Occipital lobe (tissue), 1 donor: ENCODE measurements at regions not wholly inside any gene's neighbourhood (a gene's known extent, or its start where the extent isn't known, plus 50 kb on each side); places are given as distances from the start of the nearest gene placed in this dataset.

ENCODE experiments used
- DNase-seq: peaks from one replicate; lab custom pipeline; 2025; lab: John Stamatoyannopoulos, UW

GRCh38 chr1:56442290-56442877 lies 137.0 kb downstream of the PLPP3 start:
- DNase-seq: no peak

GRCh38 chr1:56441601-56442000 lies 137.8 kb downstream of the PLPP3 start:
- no peak for DNase-seq

GRCh38 chr1:56439610-56440264 lies 139.6 kb downstream of the PLPP3 start:
- no peak for DNase-seq

GRCh38 chr1:56438901-56439551 lies 140.3 kb downstream of the PLPP3 start:
- DNase-seq: no peak

GRCh38 chr1:56437959-56438358 lies 141.4 kb downstream of the PLPP3 start:
- DNase-seq: no peak

- peak; percentile 62 for DNase-seq
These were observed 142.4 kb downstream of the PLPP3 start for GRCh38 chr1:56436912-56437417.

GRCh38 chr1:56436296-56436695 lies 143.1 kb downstream of the PLPP3 start:
- DNase-seq: no peak

GRCh38 chr1:56435434-56436262 lies 143.7 kb downstream of the PLPP3 start:
- peak; percentile 79 for DNase-seq

- no peak for DNase-seq
These were observed 144.6 kb downstream of the PLPP3 start for GRCh38 chr1:56434740-56435139.

GRCh38 chr1:56434025-56434424 lies 145.3 kb downstream of the PLPP3 start:
- no peak for DNase-seq

GRCh38 chr1:56433056-56433577 lies 146.2 kb downstream of the PLPP3 start:
- no peak for DNase-seq

- DNase-seq: no peak
These were observed 147.0 kb downstream of the PLPP3 start for GRCh38 chr1:56432166-56432971.

- DNase-seq: no peak
These were observed 149.1 kb downstream of the PLPP3 start for GRCh38 chr1:56430141-56430839.

- DNase-seq: no peak
These were observed 150.1 kb downstream of the PLPP3 start for GRCh38 chr1:56429288-56429687.

GRCh38 chr1:56426587-56427381 lies 152.6 kb downstream of the PLPP3 start:
- DNase-seq: no peak

GRCh38 chr1:56425494-56426037 lies 153.8 kb downstream of the PLPP3 start:
- no peak for DNase-seq

- DNase-seq: no peak
These were observed 154.4 kb downstream of the PLPP3 start for GRCh38 chr1:56424744-56425493.

- DNase-seq: no peak
These were observed 155.6 kb downstream of the PLPP3 start for GRCh38 chr1:56423716-56424115.
